ENCODE measurements at regions not wholly inside any gene's neighbourhood (a gene's known extent, or its start where the extent isn't known, plus 50 kb on each side); places are given as distances from the start of the nearest gene placed in this dataset.

DNA sequence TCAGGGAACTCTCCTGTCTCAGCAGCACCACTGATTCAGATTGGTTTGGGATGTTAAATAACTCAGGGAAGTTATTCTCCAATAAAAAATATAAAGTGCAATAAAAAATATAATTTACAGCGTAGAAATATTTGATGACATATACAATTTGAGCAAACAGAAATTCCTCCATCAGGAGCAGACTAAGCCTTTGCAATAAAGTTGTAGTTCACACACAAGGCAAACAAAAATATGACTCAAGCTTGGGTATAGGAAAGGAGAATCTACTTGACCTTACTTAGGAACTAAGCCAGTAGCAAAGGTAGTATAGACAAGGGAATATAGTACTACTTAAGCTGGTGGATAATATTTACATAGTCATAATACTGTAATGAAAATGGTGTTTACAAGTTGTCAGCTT, 264.1 kb downstream of the KIF21A start:
- intact Hi-C loops (cut with DNase I) = no loop called here
- no peaks in the 10 kb centered on the region for H3K4me1 ChIP-seq
- no peaks in the 10 kb centered on the region for H3K27me3 ChIP-seq
- H3K4me3 ChIP-seq = no peak overlapping the region
- TF ChIP-seq, protein P1, sequence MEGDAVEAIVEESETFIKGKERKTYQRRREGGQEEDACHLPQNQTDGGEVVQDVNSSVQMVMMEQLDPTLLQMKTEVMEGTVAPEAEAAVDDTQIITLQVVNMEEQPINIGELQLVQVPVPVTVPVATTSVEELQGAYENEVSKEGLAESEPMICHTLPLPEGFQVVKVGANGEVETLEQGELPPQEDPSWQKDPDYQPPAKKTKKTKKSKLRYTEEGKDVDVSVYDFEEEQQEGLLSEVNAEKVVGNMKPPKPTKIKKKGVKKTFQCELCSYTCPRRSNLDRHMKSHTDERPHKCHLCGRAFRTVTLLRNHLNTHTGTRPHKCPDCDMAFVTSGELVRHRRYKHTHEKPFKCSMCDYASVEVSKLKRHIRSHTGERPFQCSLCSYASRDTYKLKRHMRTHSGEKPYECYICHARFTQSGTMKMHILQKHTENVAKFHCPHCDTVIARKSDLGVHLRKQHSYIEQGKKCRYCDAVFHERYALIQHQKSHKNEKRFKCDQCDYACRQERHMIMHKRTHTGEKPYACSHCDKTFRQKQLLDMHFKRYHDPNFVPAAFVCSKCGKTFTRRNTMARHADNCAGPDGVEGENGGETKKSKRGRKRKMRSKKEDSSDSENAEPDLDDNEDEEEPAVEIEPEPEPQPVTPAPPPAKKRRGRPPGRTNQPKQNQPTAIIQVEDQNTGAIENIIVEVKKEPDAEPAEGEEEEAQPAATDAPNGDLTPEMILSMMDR (IDR thresholded peaks at IDR 0.05) = no peak
- H3K9me3 ChIP-seq = no peaks in the 10 kb centered on the region
- H3K36me3 ChIP-seq = no peaks in the 10 kb centered on the region
- no peak for DNase-seq
- no peak overlapping the region for H3K27ac ChIP-seq
- no peak overlapping the region for H3K9ac ChIP-seq (ENCODE audit: low read depth in 2 of 2, low read length in 2 of 2)

DNA sequence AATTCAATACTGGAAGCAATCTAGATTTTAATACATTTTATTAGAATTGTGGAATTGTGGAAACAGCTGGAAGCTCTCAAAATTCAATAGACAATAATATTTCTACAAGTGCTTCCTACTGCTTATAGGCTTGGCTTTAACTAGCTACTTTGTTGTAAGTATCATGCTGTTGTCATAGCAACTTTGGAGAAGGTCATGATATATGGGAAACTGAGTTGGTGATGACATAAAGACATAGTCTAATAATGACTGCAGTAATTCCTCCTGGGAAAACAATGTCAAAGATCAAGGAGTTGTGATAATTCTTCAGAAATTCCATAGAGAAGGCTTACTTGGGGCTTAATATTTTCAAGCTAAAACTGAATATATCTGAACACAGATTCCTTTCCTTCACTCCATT, 266.6 kb downstream of the KIF21A start:
- Histone ChIP-seq H3K4me3 (no peak overlapping the region), H3K27me3 (no peaks in the 10 kb centered on the region), H3K9me3 (no peaks in the 10 kb centered on the region), H3K4me1 (no peaks in the 10 kb centered on the region), H3K27ac (no peak overlapping the region), H3K36me3 (no peaks in the 10 kb centered on the region), H3K9ac (ENCODE audit: low read depth in 2 of 2, low read length in 2 of 2) (no peak overlapping the region)
- TF ChIP-seq, protein P1 (IDR thresholded peaks at IDR 0.05) = no peak
- no peak for DNase-seq
- intact Hi-C loops (cut with DNase I) = no loop called here

DNA sequence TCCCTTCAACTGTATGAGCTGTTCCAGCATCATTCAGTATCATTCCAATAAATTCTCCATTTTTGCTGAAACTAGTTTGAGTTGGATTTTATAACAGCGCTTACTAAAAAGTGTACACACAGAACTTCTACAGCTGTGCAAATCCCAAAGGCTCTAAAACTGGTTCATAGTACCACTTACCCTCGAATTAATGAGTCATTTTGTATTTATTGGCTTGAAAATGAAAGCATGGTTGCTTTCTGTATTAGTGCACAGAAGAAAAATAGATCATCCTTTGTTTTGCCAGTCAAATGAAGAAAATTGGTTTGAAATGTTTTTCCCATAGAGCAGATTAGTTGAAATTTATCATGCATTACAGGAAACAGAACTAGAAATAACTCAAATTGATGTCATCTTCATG, 268.3 kb upstream of the CPNE8 start:
- Histone ChIP-seq H3K27ac (no peak overlapping the region), H3K4me1 (no peaks in the 10 kb centered on the region), H3K9me3 (no peaks in the 10 kb centered on the region), H3K36me3 (no peaks in the 10 kb centered on the region), H3K4me3 (no peak overlapping the region), H3K27me3 (no peaks in the 10 kb centered on the region), H3K9ac (ENCODE audit: low read depth in 2 of 2, low read length in 2 of 2) (no peak overlapping the region)
- DNase-seq = no peak
- TF ChIP-seq, protein P1 (IDR thresholded peaks at IDR 0.05) = no peak
- intact Hi-C loops (cut with DNase I) = no loop called here

DNA sequence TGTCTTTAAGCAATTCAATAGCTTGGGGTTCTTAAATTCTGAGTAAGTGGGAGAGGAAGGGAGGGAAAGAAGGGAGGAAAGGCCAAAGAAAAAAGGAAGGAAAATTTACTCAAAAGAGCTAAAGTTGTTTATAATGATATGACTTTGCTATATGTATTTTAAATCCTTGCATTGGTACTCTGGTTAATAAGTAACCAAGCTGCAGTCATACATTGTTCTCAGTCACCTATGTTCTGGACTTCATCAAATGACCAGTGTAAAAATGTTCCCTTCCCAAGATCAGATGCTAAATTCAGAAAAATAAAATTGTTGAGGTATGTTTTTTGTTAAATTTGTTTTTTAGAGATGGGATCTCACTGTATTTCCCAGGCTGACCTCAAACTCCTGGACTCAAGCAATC, 259.9 kb upstream of the CPNE8 start:
- no peaks in the 10 kb centered on the region for H3K27me3 ChIP-seq
- DNase-seq = no peak

DNA sequence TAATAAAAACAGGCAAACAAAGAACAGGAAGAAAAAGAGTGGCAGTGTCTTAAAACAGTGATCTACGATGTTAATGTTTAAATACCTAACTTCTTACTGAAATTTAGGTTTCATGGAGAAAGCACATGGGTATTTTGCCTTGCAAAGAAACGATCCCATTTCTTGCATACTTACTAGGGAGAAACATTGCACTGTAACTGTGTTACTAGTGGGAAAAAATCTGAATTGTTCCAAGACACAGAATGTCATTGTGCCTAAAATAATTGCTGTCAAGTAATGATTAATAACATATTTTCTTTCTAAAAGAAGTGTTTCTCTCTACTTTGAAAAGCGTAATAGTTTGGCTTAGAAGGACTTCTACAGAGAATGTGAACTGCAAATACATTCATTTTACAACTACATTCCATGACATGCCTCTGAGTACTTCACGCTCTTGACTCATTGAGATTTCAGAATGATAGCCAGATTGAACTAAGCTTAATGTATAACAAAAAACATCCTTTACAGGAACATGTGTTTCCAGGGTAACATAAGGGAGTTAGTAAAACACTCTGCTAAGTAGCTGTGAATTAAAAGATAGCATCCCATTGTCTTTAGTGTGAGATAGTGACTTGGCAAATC, 256.2 kb upstream of the CPNE8 start:
- Histone ChIP-seq H3K4me1 (no peaks in the 10 kb centered on the region), H3K36me3 (no peaks in the 10 kb centered on the region), H3K9me3 (no peaks in the 10 kb centered on the region), H3K4me3 (no peak overlapping the region), H3K27ac (no peak overlapping the region), H3K27me3 (no peaks in the 10 kb centered on the region), H3K9ac (ENCODE audit: low read depth in 2 of 2, low read length in 2 of 2) (no peak overlapping the region)
- DNase-seq = no peak
- TF ChIP-seq, protein P1 (IDR thresholded peaks at IDR 0.05) = no peak
- intact Hi-C loops (cut with DNase I) = no loop called here

More for the DNA sequence above, 259.9 kb upstream of the CPNE8 start:
- Histone ChIP-seq H3K4me1 (no peaks in the 10 kb centered on the region), H3K27ac (no peak overlapping the region), H3K36me3 (no peaks in the 10 kb centered on the region), H3K9me3 (no peaks in the 10 kb centered on the region), H3K4me3 (no peak overlapping the region), H3K9ac (ENCODE audit: low read depth in 2 of 2, low read length in 2 of 2) (no peak overlapping the region)
- intact Hi-C loops (cut with DNase I) = no loop called here
- TF ChIP-seq, protein P1 (IDR thresholded peaks at IDR 0.05) = no peak

All from colonic mucosa (tissue), 4 donors.